ENCODE measurements at regions not wholly inside any gene's neighbourhood (a gene's known extent, or its start where the extent isn't known, plus 50 kb on each side); places are given as distances from the start of the nearest gene placed in this dataset.

DNA sequence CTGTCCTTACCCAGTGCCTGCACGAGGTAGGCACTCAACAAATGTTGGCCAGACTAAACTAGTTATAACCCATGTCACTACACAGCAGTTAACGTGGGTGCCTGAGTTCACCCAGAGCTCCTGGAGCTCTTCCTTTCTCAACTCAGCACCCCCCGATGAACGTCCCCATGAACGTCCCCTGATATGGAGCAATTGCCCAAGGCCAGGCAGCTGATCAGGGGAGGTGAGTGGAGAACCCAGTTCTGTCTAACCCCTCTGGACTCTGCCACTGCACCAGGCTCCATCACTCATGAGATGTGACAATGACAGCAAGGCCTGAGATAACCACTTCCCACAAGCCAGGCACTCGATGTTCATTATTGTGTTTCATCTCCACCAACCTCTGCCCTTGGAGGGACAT, 199.0 kb downstream of the BCL11B start:
- H3K36me3 Mint-ChIP-seq (ENCODE audit: low read depth), result no peaks in the 10 kb centered on the region
- no peak overlapping the region for H3K27ac Mint-ChIP-seq
- H3K4me1 Mint-ChIP-seq (ENCODE audit: low read depth), result peaks cover 14% of the 10 kb centered on the region
- no peak overlapping the region for H3K4me3 Mint-ChIP-seq
- H3K9me3 Mint-ChIP-seq, result peaks cover 10% of the 10 kb centered on the region
- H3K27me3 Mint-ChIP-seq (ENCODE audit: low read depth), result no peaks in the 10 kb centered on the region

DNA sequence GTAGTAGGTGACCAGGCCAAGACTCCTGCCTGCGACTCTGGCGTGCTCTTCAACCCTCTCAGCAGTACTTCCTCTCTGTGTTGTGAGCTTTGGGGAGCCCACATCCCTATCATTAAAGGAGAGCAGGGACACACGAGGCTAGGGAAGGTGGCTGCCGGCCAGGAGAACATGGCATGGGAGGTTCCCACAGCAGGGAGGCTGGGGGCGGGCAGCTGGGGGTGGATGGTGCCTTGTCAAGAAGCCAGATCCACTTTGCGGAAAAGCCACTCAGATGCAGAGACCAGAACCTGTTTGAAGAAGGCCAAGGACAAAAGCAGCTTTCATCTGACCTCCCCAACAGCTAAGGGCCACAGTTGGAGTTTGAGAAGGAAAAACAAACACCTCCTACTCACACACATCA, 198.6 kb downstream of the BCL11B start:
- Mint-ChIP-seq H3K9me3 (peaks cover 10% of the 10 kb centered on the region), H3K4me3 (no peak overlapping the region), H3K27me3 (ENCODE audit: low read depth) (no peaks in the 10 kb centered on the region), H3K4me1 (ENCODE audit: low read depth) (peaks cover 14% of the 10 kb centered on the region), H3K36me3 (ENCODE audit: low read depth) (no peaks in the 10 kb centered on the region), H3K27ac (no peak overlapping the region)

DNA sequence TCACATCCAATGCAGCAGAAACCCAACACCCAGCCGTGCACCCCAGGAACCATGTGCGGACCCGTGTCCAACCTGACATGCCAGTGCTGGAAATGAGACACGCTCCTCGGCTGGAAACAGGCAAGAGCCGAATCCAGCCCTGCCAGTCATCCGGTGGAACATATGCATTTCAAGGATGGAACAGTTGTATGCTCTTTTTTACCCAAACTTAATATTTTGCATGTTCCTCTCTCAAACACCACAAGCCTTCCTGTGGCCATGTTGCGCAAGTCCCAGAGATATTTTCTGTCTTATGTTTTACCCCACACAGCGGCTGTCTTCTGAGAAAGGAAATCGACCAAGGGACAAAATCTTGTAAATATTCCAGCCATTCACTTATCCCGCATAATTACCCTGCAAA, 196.9 kb downstream of the BCL11B start:
- peaks cover 23% of the 10 kb centered on the region for H3K9me3 Mint-ChIP-seq
- no peaks in the 10 kb centered on the region for H3K27me3 Mint-ChIP-seq (ENCODE audit: low read depth)
- peaks cover 1% of the 10 kb centered on the region for H3K36me3 Mint-ChIP-seq (ENCODE audit: low read depth)
- H3K4me3 Mint-ChIP-seq, result no peak overlapping the region
- peaks cover 14% of the 10 kb centered on the region for H3K4me1 Mint-ChIP-seq (ENCODE audit: low read depth)
- H3K27ac Mint-ChIP-seq, result no peak overlapping the region

DNA sequence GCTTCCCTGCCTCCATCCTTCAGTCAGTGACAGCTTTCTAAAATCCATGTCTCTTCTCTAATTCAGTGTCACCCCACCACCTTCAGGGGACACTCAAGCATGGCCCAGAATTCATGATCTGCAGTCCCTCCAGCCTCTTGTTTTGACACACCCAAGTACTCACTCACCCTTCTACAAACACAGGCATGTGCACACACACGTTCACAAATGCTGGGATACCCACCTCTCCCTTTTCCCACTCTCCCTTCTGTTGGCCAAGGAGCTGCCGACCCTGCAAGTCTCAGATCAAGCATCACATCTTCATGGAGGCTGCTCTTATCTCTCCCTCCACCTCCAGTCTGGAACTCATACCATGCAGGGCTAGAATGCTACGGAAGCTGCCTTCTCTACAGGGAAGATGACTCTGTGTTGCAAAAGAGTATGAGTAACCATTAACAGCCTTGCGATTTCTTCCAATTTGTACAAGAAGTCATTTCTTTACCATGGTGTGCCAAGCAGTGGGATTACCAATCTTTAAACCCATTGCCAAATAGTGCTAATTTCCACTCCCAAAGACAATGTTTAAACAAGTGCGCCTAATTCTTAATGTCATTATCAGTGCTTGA, 196.1 kb downstream of the BCL11B start:
- H3K36me3 Mint-ChIP-seq (ENCODE audit: low read depth), result peaks cover 1% of the 10 kb centered on the region
- H3K9me3 Mint-ChIP-seq, result peaks cover 22% of the 10 kb centered on the region
- H3K27ac Mint-ChIP-seq, result no peak overlapping the region
- H3K4me3 Mint-ChIP-seq, result no peak overlapping the region
- peaks cover 14% of the 10 kb centered on the region for H3K4me1 Mint-ChIP-seq (ENCODE audit: low read depth)
- H3K27me3 Mint-ChIP-seq (ENCODE audit: low read depth), result no peaks in the 10 kb centered on the region

DNA sequence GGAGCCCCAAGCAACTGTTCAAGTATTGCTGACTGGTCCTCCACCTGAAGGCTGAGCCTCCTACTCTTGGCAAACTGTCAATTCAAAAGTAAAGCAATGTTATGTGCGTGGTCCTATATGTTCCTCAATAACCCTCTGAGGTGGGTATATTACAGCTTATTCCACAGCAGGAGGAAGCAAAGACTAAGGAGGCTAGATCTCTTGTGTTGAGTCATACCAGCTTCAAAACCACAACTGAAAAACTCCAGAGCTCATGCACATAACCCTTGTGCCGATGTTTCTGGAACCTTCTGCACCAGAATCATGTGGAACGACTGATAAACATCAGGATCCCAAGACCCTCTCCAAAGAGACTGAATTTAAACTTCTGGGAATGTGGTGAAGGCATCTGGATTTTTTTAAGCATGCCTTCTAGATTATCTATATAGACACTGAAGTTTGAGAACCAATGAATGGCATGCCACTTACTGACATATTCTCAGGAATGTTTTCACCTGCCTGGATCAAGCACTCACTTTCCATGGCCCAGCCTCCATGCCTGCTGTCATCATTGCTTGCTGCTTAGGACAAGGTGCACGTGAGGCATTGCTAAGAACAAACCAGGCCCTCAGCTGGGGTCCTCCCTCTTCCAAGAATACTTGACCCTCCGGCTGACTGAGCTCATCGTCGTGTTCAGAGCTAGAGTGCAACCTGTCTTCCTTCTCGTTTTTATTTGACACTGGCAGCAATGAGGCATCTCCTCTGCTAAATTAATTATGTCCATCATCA, 194.7 kb downstream of the BCL11B start:
- H3K4me3 Mint-ChIP-seq, result no peak overlapping the region
- H3K27me3 Mint-ChIP-seq (ENCODE audit: low read depth), result no peaks in the 10 kb centered on the region
- H3K36me3 Mint-ChIP-seq (ENCODE audit: low read depth), result peaks cover 1% of the 10 kb centered on the region
- peaks cover 16% of the 10 kb centered on the region for H3K9me3 Mint-ChIP-seq
- H3K27ac Mint-ChIP-seq, result no peak overlapping the region
- H3K4me1 Mint-ChIP-seq (ENCODE audit: low read depth), result peaks cover 14% of the 10 kb centered on the region

DNA sequence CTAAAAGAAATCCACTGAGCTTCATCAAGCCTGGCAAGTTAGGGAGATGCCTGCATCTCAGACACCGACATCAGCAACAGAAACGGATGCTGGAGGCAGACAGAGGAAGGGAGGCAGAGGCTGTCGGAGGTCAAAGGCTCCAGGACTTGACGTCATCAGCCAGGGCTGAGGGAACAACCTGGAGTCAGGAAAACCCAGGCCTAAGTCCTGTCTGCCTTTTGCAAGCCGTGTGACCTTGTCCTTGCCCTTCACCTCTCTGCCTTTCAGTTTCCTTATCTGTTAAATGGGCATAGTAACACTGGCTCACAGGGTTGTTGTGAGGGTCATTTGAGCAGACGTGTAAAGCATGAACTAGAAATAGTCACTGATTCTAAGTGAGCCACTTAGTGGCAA, 194.2 kb downstream of the BCL11B start:
- H3K27ac Mint-ChIP-seq, result no peak overlapping the region
- no peaks in the 10 kb centered on the region for H3K27me3 Mint-ChIP-seq (ENCODE audit: low read depth)
- no peak overlapping the region for H3K4me3 Mint-ChIP-seq
- peaks cover 14% of the 10 kb centered on the region for H3K4me1 Mint-ChIP-seq (ENCODE audit: low read depth)
- H3K9me3 Mint-ChIP-seq, result peaks cover 21% of the 10 kb centered on the region
- peaks cover 1% of the 10 kb centered on the region for H3K36me3 Mint-ChIP-seq (ENCODE audit: low read depth)

DNA sequence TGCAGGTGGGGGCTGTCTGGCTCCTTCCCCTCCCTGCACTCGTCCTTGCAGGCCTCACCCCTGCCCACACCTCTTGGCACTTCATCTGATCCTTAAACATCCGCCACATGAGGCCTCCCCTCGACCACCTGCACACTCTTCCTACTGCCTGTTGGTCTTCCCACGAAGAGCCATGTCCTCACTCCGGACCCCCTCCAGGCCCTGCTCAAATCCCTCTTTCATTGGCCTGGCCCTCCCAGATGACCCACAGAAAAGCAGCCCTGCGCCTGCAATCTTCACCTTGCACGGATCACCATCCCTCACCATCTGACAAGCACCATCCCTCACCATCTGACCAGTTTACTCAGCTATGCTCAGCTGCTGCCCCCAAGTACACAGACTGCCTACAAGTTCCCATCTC, 193.6 kb downstream of the BCL11B start:
- no peak overlapping the region for H3K4me3 Mint-ChIP-seq
- peaks cover 27% of the 10 kb centered on the region for H3K9me3 Mint-ChIP-seq

DNA sequence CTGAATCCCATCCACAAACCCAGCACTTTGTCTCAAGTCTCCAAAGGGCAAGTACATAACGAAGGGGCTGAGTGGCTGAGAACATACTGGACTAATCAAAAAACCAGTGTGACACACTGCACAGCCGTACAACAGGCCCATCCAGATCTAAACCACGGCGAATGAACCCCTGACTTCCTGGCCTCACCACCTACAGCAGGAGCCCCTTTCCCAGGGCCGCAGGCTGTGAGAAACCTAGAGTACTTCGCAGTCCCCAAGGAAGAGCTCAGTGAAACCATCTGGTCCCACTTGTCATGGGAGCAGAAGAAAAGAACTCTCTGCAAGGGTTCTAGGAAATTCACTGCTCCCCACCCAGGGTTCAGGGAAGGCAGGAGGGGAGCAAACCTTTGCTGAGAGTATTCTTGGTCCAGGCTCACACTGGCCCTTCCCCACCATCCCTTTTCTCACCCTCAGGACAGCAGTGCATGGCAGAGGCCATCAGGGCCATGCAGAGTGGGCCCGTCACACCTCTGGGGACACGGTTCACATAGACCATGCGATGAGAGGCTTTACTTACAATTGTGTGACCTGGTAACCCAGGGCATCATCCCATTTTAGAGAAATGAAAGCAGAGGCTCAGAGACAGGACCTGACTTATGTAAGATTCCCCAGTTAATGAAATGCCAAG, 192.8 kb downstream of the BCL11B start:
- Mint-ChIP-seq H3K27ac (no peak overlapping the region), H3K4me1 (ENCODE audit: low read depth) (peaks cover 14% of the 10 kb centered on the region), H3K27me3 (ENCODE audit: low read depth) (no peaks in the 10 kb centered on the region), H3K36me3 (ENCODE audit: low read depth) (peaks cover 1% of the 10 kb centered on the region), H3K9me3 (peaks cover 32% of the 10 kb centered on the region), H3K4me3 (no peak overlapping the region)

More for the DNA sequence above, 193.6 kb downstream of the BCL11B start:
- peaks cover 1% of the 10 kb centered on the region for H3K36me3 Mint-ChIP-seq (ENCODE audit: low read depth)
- H3K4me1 Mint-ChIP-seq (ENCODE audit: low read depth), result peaks cover 14% of the 10 kb centered on the region
- H3K27me3 Mint-ChIP-seq (ENCODE audit: low read depth), result no peaks in the 10 kb centered on the region
- no peak overlapping the region for H3K27ac Mint-ChIP-seq

DNA sequence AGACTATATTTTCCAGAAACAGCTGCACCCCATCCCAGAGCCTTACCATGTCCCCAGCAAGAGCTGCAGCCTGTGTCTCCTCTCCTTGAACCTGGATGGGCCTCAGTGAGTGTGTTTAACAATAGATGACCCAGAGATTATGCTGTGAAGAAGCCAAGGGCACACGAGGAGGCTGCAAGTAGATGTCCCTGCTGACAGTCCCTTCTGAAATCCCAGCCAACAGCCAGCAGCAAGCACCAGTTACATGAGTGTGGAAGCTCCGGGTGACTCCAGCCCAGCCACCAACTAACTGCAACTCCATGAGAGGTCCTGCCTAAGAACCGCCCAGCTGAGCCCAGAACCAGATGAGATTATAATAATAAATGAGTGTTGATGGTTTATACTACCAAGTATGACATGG, 191.7 kb downstream of the BCL11B start:
- Mint-ChIP-seq H3K27ac (no peak overlapping the region), H3K36me3 (ENCODE audit: low read depth) (peaks cover 1% of the 10 kb centered on the region), H3K4me3 (no peak overlapping the region), H3K9me3 (peaks cover 36% of the 10 kb centered on the region), H3K27me3 (ENCODE audit: low read depth) (no peaks in the 10 kb centered on the region), H3K4me1 (ENCODE audit: low read depth) (peaks cover 12% of the 10 kb centered on the region)

DNA sequence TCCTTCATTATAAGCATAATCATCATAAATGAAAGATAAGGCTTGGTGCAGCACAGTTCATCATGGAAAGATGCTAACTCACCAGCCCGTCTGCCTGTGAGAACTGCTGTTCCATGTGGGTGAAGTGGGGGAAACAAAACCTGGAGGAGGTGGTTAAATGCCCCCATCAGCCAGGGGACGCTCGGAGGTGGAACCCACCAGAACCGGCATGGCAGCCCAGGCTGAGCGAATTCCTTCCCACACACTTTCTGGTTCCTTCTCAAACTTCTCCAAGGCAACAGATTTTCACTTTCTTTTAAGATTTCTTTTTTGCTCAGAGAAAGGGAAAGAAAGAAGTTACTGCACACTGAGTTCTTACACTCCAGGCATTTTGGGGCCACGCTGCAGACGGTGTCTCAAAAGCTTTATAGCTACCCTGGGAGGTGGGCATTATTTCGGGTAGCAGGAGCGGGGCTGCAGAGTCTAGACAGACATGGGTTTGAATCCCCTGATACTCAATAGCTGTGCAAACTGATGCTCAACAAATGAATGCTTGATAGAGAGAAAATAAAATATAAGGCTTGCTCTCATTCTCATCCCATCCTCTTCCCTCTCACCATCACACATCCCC, 190.7 kb downstream of the BCL11B start:
- H3K27me3 Mint-ChIP-seq (ENCODE audit: low read depth), result no peaks in the 10 kb centered on the region
- H3K36me3 Mint-ChIP-seq (ENCODE audit: low read depth), result peaks cover 1% of the 10 kb centered on the region
- peaks cover 40% of the 10 kb centered on the region for H3K9me3 Mint-ChIP-seq

DNA sequence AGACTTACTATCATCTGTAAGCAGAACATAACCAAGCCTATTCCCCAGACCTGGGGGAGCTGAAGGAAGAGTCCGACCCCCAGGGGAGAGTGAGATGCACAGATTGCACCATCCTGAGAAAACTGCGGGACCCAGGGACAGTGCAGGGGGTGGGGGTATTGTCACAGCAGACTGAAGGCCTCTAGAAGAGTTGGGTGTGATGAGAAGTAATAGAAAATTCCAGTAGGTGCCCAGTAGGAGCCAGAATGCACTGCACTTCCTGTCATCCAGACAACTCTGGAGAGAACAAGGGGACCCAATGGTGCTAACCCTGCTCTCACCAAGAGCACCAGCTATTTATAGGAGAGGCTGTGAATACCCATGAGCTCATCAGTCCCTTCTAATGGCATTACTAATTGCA, 190.1 kb downstream of the BCL11B start:
- no peaks in the 10 kb centered on the region for H3K27me3 Mint-ChIP-seq (ENCODE audit: low read depth)
- H3K27ac Mint-ChIP-seq, result no peak overlapping the region
- H3K4me1 Mint-ChIP-seq (ENCODE audit: low read depth), result peaks cover 8% of the 10 kb centered on the region
- no peak overlapping the region for H3K4me3 Mint-ChIP-seq
- peaks cover 42% of the 10 kb centered on the region for H3K9me3 Mint-ChIP-seq
- peaks cover 1% of the 10 kb centered on the region for H3K36me3 Mint-ChIP-seq (ENCODE audit: low read depth)

More for the DNA sequence above, 190.7 kb downstream of the BCL11B start:
- no peak overlapping the region for H3K27ac Mint-ChIP-seq
- no peak overlapping the region for H3K4me3 Mint-ChIP-seq
- peaks cover 12% of the 10 kb centered on the region for H3K4me1 Mint-ChIP-seq (ENCODE audit: low read depth)

DNA sequence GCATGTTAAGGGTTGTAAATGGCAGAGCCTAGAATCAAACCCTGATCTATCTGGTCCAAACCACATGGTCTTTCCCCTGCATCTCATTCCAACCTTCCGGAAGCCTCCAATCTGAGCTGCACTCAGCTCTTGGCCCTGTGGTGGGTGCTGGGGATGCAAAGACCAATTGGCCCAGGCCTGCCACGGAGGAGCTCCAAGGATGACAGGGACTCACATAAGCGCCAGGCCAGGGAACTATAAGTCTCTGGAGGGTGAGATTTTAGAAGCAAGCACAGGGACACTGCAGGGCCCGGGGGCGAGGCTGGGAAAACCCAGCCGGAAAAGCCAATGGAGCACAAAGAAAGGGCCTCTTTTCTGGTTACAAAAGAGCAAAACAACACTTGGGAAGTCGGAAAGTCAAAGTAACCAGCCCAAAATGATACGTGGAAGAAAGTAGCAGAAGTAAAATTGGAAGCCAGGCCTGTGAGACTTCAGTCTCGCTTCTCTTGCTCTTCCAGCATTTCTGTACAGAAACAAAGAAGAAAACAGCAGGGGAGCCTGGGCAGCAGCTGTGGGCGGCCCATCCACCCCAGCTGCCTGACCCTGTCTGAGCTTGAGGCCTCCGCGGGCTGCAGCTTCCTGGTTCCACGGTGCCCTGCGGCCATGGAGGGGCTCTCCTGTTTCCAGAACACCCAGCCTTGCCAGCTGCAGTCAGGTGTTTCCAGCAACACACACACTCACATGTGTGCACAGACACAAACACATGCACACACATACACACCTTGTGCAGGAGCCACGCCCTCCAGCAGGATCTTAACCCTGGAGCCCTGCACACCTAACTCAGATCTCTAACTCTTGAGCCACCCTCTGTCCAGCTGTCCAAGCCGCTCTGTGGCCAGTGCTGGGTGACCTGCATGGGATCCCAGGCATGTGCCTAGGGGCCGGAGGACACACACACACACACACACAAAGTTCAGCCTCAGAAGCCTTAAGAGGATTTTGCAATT, 178.2 kb downstream of the BCL11B start:
- H3K4me1 Mint-ChIP-seq (ENCODE audit: low read depth), result no peaks in the 10 kb centered on the region
- H3K4me3 Mint-ChIP-seq, result no peak overlapping the region
- H3K27me3 Mint-ChIP-seq (ENCODE audit: low read depth), result no peaks in the 10 kb centered on the region
- no peaks in the 10 kb centered on the region for H3K36me3 Mint-ChIP-seq (ENCODE audit: low read depth)
- no peak overlapping the region for H3K27ac Mint-ChIP-seq
- H3K9me3 Mint-ChIP-seq, result no peaks in the 10 kb centered on the region

DNA sequence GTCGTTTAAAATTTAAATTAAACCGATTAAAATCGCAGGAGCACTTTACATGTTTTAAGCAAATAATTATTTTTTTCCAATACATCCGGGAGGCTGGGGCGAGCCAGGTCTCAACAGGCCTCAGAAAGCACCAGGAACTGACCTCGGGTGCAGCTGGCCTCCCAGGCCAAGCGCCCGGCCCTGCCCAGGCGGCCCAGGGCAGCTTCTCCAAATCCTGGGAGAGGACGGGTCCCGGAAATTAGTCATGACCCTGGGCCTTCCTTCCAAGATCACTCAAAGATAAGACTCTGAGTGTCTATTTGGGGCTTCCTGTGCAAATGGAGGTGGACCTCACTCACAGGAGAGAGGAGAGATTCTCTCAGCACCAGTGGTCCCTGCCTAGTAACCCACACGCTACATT, 177.1 kb downstream of the BCL11B start:
- no peak overlapping the region for H3K4me3 Mint-ChIP-seq
- no peaks in the 10 kb centered on the region for H3K4me1 Mint-ChIP-seq (ENCODE audit: low read depth)
- no peaks in the 10 kb centered on the region for H3K9me3 Mint-ChIP-seq
- H3K27me3 Mint-ChIP-seq (ENCODE audit: low read depth), result no peaks in the 10 kb centered on the region
- H3K27ac Mint-ChIP-seq, result no peak overlapping the region
- no peaks in the 10 kb centered on the region for H3K36me3 Mint-ChIP-seq (ENCODE audit: low read depth)

DNA sequence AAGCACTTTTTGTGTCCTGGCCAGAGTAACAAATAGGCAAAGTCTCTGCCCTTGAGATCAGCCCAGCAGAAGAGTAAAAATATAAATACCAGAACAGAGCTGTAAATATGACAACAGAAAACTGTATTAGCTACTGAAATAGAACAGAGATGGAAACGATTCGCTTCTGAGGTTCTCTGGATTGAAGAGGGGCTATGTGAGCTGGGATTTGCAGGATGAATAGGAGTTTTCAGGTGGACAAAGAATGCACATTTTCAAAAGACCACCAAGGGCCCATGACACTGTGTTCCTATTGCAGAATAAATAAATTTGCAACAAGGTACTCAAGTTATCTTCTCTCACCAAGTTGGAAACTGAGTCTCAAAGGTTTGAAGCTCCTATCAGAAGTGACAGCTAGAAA, 176.6 kb downstream of the BCL11B start:
- no peaks in the 10 kb centered on the region for H3K4me1 Mint-ChIP-seq (ENCODE audit: low read depth)
- H3K27me3 Mint-ChIP-seq (ENCODE audit: low read depth), result no peaks in the 10 kb centered on the region
- no peak overlapping the region for H3K4me3 Mint-ChIP-seq
- no peak overlapping the region for H3K27ac Mint-ChIP-seq
- H3K36me3 Mint-ChIP-seq (ENCODE audit: low read depth), result no peaks in the 10 kb centered on the region
- no peaks in the 10 kb centered on the region for H3K9me3 Mint-ChIP-seq

Measured in T-helper 1 cell treated with Interleukin-12 subunit alpha and Interleukin-12 subunit beta and Interleukin-4 antibody, amounts not matched to agents 30 μg/mL and 1 μg/mL, for 36 hours (primary cell).